Astrocyte (in vitro differentiated cells and primary cell): ENCODE measurements at regions not wholly inside any gene's neighbourhood (a gene's known extent, or its start where the extent isn't known, plus 50 kb on each side); places are given as distances from the start of the nearest gene placed in this dataset.

ENCODE experiments used
- DNase-seq: peaks from one replicate; pipeline ENCODE4 v3.0.0-alpha.2; 2010; ENCODE audit warnings: low read depth
- FAIRE-seq: peaks from 2 replicates; lab custom pipeline; 2011; peaks lifted over from hg19 to GRCh38; lab: Jason Lieb, UNC
- H2AFZ ChIP-seq: 2 replicates; pipeline ENCODE4 v1.6.0; 2012; ENCODE audit warnings: low read depth, low read length, inconsistent platforms
- H3K27ac ChIP-seq: 2 replicates; pipeline ENCODE4 v1.5.1; 2011; ENCODE audit warnings: low read depth, low read length, inconsistent platforms
- H3K27me3 ChIP-seq: 2 replicates; pipeline ENCODE4 v1.6.0; 2011; ENCODE audit warnings: low read length, inconsistent platforms; ENCODE audit not compliant: insufficient read depth
- H3K36me3 ChIP-seq: 2 replicates; pipeline ENCODE4 v1.5.1; 2011; ENCODE audit warnings: low read length, inconsistent platforms; ENCODE audit not compliant: insufficient read depth
- H3K4me1 ChIP-seq: 2 replicates; pipeline ENCODE4 v1.5.1; 2011; ENCODE audit warnings: low read length, inconsistent platforms; ENCODE audit not compliant: insufficient read depth
- H3K4me2 ChIP-seq: 2 replicates; pipeline ENCODE4 v1.6.0; 2012; ENCODE audit warnings: low read length, inconsistent platforms
- H3K4me3 ChIP-seq: 2 replicates; pipeline ENCODE4 v1.5.1; 2011; ENCODE audit warnings: low read depth, mild to moderate bottlenecking, low read length, inconsistent platforms; ENCODE audit not compliant: insufficient read depth
- H3K79me2 ChIP-seq: 2 replicates; pipeline ENCODE4 v1.6.0; 2012; ENCODE audit warnings: mild to moderate bottlenecking, low read length, inconsistent platforms; ENCODE audit not compliant: insufficient read depth
- H3K9ac ChIP-seq: 2 replicates; pipeline ENCODE4 v1.6.0; 2012; ENCODE audit warnings: mild to moderate bottlenecking, low read length, inconsistent platforms
- H3K9me3 ChIP-seq: 2 replicates; pipeline ENCODE4 v1.5.1; 2012; ENCODE audit warnings: low read depth, mild to moderate bottlenecking, low read length, inconsistent platforms; ENCODE audit not compliant: insufficient read depth
- H4K20me1 ChIP-seq: 2 replicates; pipeline ENCODE4 v1.6.0; 2012; ENCODE audit warnings: low read length, inconsistent platforms; ENCODE audit not compliant: insufficient read depth
- H3K27ac Mint-ChIP-seq: one replicate; pipeline ENCODE4 v1.8.0; 2021; ENCODE audit warnings: mild to moderate bottlenecking, mixed read lengths; ENCODE audit not compliant: unreplicated experiment
- H3K27me3 Mint-ChIP-seq: one replicate; pipeline ENCODE4 v1.8.0; 2021; ENCODE audit warnings: low read depth, mixed read lengths; ENCODE audit not compliant: unreplicated experiment
- H3K36me3 Mint-ChIP-seq: one replicate; pipeline ENCODE4 v1.8.0; 2021; ENCODE audit warnings: low read depth, mixed read lengths; ENCODE audit not compliant: unreplicated experiment
- H3K4me1 Mint-ChIP-seq: one replicate; pipeline ENCODE4 v1.8.0; 2021; ENCODE audit warnings: low read depth, mixed read lengths; ENCODE audit not compliant: unreplicated experiment
- H3K4me3 Mint-ChIP-seq: one replicate; pipeline ENCODE4 v1.8.0; 2021; ENCODE audit warnings: mild to moderate bottlenecking, moderate library complexity, mixed read lengths; ENCODE audit not compliant: unreplicated experiment
- H3K9me3 Mint-ChIP-seq: one replicate; pipeline ENCODE4 v1.8.0; 2021; ENCODE audit warnings: mild to moderate bottlenecking, mixed read lengths; ENCODE audit not compliant: unreplicated experiment
- EZH2 ChIP-seq: IDR thresholded peaks from 2 replicates; pipeline ENCODE4 v1.6.1; 2012; ENCODE audit warnings: mild to moderate bottlenecking, low read length, inconsistent platforms; ENCODE audit not compliant: insufficient read depth
- TF ChIP-seq, protein P1 (sequence below): IDR thresholded peaks from 2 replicates; pipeline ENCODE4 v1.5.1; 2011; ENCODE audit warnings: low read depth, mild to moderate bottlenecking, inconsistent platforms, low read length, moderate library complexity; ENCODE audit not compliant: insufficient read depth

DNA sequence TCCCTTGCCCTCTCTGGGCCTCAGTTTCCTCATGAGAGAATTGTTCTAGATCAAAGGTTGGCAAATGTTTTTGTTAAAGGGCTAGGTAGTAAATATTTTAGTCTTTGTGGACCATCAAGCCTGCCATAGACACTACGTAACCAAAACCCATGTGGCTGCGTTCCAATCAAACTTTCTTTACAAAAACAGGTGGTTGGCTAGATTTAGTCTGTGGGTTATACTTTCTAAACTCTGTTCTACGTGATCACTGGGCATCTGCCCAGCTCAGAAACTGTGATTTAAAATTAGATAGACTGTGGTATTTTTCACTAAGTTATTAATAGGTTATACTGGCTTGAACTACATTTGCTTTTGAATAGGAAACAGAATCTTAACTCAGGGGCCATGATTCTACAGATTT, 149.8 kb upstream of the DCC start:
- no peaks in the 10 kb centered on the region for H3K9me3 Mint-ChIP-seq
- H3K79me2 ChIP-seq = no peaks in the 10 kb centered on the region
- H3K4me1 Mint-ChIP-seq = no peaks in the 10 kb centered on the region
- H3K27ac Mint-ChIP-seq = no peak overlapping the region
- H3K9ac ChIP-seq = no peak overlapping the region
- no peaks in the 10 kb centered on the region for H3K4me1 ChIP-seq
- no peaks in the 10 kb centered on the region for H3K36me3 ChIP-seq
- no peak for FAIRE-seq
- H3K4me2 ChIP-seq = no peak overlapping the region
- H2AFZ ChIP-seq = no peak overlapping the region
- no peak for DNase-seq
- no peak overlapping the region for H3K4me3 Mint-ChIP-seq
- no peaks in the 10 kb centered on the region for H3K36me3 Mint-ChIP-seq
- no peaks in the 10 kb centered on the region for H3K27me3 Mint-ChIP-seq
- no peak overlapping the region for H3K27ac ChIP-seq
- H3K4me3 ChIP-seq = no peak overlapping the region
- H3K27me3 ChIP-seq = no peaks in the 10 kb centered on the region
- no peaks in the 10 kb centered on the region for H3K9me3 ChIP-seq
- no peaks in the 10 kb centered on the region for H4K20me1 ChIP-seq
- no peak for TF ChIP-seq EZH2
- TF ChIP-seq, protein P1, sequence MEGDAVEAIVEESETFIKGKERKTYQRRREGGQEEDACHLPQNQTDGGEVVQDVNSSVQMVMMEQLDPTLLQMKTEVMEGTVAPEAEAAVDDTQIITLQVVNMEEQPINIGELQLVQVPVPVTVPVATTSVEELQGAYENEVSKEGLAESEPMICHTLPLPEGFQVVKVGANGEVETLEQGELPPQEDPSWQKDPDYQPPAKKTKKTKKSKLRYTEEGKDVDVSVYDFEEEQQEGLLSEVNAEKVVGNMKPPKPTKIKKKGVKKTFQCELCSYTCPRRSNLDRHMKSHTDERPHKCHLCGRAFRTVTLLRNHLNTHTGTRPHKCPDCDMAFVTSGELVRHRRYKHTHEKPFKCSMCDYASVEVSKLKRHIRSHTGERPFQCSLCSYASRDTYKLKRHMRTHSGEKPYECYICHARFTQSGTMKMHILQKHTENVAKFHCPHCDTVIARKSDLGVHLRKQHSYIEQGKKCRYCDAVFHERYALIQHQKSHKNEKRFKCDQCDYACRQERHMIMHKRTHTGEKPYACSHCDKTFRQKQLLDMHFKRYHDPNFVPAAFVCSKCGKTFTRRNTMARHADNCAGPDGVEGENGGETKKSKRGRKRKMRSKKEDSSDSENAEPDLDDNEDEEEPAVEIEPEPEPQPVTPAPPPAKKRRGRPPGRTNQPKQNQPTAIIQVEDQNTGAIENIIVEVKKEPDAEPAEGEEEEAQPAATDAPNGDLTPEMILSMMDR = no peak

DNA sequence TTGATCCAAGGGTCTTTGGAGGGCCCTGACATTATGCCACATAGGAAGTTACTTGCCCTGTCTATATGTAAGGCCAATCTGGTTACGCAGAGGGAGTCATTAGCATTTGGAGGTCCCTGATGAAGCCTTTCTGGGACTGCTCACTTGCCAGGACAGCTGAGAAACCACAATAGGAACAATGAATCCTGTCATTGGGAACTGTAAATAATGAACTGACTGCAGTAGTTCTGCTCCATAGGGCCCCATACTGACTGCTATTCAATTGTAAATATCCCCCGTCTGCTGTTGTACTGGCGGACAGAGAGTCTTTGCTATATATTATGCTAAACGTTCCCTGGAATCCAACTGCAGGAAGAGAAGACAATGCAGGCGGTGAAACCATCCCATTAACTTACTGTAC, 149.4 kb upstream of the DCC start:
- Mint-ChIP-seq H3K27me3 (no peaks in the 10 kb centered on the region), H3K27ac (no peak overlapping the region), H3K9me3 (no peaks in the 10 kb centered on the region), H3K4me3 (no peak overlapping the region), H3K36me3 (no peaks in the 10 kb centered on the region), H3K4me1 (no peaks in the 10 kb centered on the region)
- DNase-seq (no peak), FAIRE-seq (no peak)
- H3K36me3 ChIP-seq = no peaks in the 10 kb centered on the region
- no peaks in the 10 kb centered on the region for H3K27me3 ChIP-seq
- H3K4me1 ChIP-seq = no peaks in the 10 kb centered on the region
- H3K9me3 ChIP-seq = no peaks in the 10 kb centered on the region
- H3K9ac ChIP-seq = no peak overlapping the region
- no peak overlapping the region for H3K4me2 ChIP-seq
- no peaks in the 10 kb centered on the region for H4K20me1 ChIP-seq
- no peak overlapping the region for H3K4me3 ChIP-seq
- H3K79me2 ChIP-seq = no peaks in the 10 kb centered on the region
- TF ChIP-seq, protein P1 = no peak
- no peak for TF ChIP-seq EZH2
- no peak overlapping the region for H2AFZ ChIP-seq
- no peak overlapping the region for H3K27ac ChIP-seq

DNA sequence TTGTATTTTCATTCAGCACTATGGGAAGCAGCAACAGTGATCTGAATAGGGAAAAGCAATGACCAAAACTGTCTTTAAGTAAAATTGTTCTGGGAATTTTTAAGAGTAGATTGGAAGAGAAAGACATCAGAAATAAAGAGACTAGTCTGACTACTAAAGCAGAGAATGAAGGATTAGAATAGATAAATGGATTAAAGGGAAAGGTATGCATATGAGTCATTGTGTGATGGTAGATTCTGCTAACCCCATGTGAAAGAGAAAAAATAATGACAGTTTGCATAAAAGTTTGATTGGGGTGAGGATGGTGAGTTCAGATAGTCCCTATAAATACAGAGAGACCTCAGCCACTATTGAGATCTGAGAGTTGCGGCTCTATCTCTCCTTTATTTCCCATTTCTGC, 139.6 kb upstream of the DCC start:
- no peaks in the 10 kb centered on the region for H3K27me3 ChIP-seq
- H3K4me2 ChIP-seq = no peak overlapping the region
- H3K4me3 Mint-ChIP-seq = no peak overlapping the region
- no peak overlapping the region for H3K27ac ChIP-seq
- H3K9ac ChIP-seq = no peak overlapping the region
- peaks cover 7% of the 10 kb centered on the region for H3K4me1 Mint-ChIP-seq
- H3K79me2 ChIP-seq = no peaks in the 10 kb centered on the region
- no peaks in the 10 kb centered on the region for H3K36me3 ChIP-seq
- H3K27me3 Mint-ChIP-seq = no peaks in the 10 kb centered on the region
- H3K27ac Mint-ChIP-seq = no peak overlapping the region
- no peaks in the 10 kb centered on the region for H3K36me3 Mint-ChIP-seq
- no peaks in the 10 kb centered on the region for H3K9me3 Mint-ChIP-seq
- H4K20me1 ChIP-seq = no peaks in the 10 kb centered on the region
- FAIRE-seq (no peak), DNase-seq (no peak)
- TF ChIP-seq, protein P1 = no peak
- TF ChIP-seq EZH2 = no peak
- H3K9me3 ChIP-seq = no peaks in the 10 kb centered on the region
- no peaks in the 10 kb centered on the region for H3K4me1 ChIP-seq
- no peak overlapping the region for H2AFZ ChIP-seq
- no peak overlapping the region for H3K4me3 ChIP-seq
